ENCODE measurements at regions not wholly inside any gene's neighbourhood (a gene's known extent, or its start where the extent isn't known, plus 50 kb on each side); places are given as distances from the start of the nearest gene placed in this dataset.
"Not testable (repeated sequence)": the region's sequence is repeated elsewhere in the genome, so short reads cannot be mapped to it uniquely, and the experiment has no call there.

GRCh38 chr1:245001252-245001651, 136.9 kb upstream of the HNRNPU start:
- Histone ChIP-seq H3K36me3 (no peaks in the 10 kb centered on the region), H3K4me1 (no peaks in the 10 kb centered on the region), H3K9me3 (no peaks in the 10 kb centered on the region), H3K27me3 (no peaks in the 10 kb centered on the region), H3K27ac (no peak overlapping the region), H3K4me3 (no peak overlapping the region)
- DNase-seq (no peak), ATAC-seq (no peak)
- TF ChIP-seq POLR2A (IDR thresholded peaks at IDR 0.05) (no peak), CTCF (IDR thresholded peaks at IDR 0.05 in 4 of 5, conservative IDR thresholded peaks at IDR 0.05 in 1 of 5) (no peak)
- in situ Hi-C loops (cut with MboI; ENCODE audit: low sequenced_read_pairs in 4 of 4) (loop anchor here in 1 of 4 donors (25.0 kb wide), 1 partner anchor 539 kb away; the partner anchor contains the start of genes ADSS2 and CATSPERE), intact Hi-C loops (cut with DNase I; ENCODE audit: low total_unique reads) (no loop called here)

GRCh38 chr1:245000872-245001188, 136.5 kb upstream of the HNRNPU start:
- in situ Hi-C loops (cut with MboI; ENCODE audit: low sequenced_read_pairs in 4 of 4): loop anchor here in 1 of 4 donors (25.0 kb wide), 1 partner anchor 539 kb away; the partner anchor contains the start of genes ADSS2 and CATSPERE
- no peak for TF ChIP-seq CTCF (IDR thresholded peaks at IDR 0.05 in 4 of 5, conservative IDR thresholded peaks at IDR 0.05 in 1 of 5)
- TF ChIP-seq POLR2A (IDR thresholded peaks at IDR 0.05): no peak
- intact Hi-C loops (cut with DNase I; ENCODE audit: low total_unique reads): no loop called here
- Histone ChIP-seq H3K36me3 (no peaks in the 10 kb centered on the region), H3K4me3 (no peak overlapping the region), H3K27me3 (no peaks in the 10 kb centered on the region), H3K27ac (no peak overlapping the region), H3K9me3 (no peaks in the 10 kb centered on the region), H3K4me1 (no peaks in the 10 kb centered on the region)
- ATAC-seq (no peak), DNase-seq (no peak)

GRCh38 chr1:244999644-245000043, 135.3 kb upstream of the HNRNPU start:
- ATAC-seq; H3K27me3 ChIP-seq; H3K4me1 ChIP-seq; H3K9me3 ChIP-seq; intact Hi-C loops (cut with DNase I; ENCODE audit: low total_unique reads); H3K27ac ChIP-seq; H3K36me3 ChIP-seq; H3K4me3 ChIP-seq; DNase-seq: not testable (repeated sequence)
- in situ Hi-C loops (cut with MboI; ENCODE audit: low sequenced_read_pairs in 4 of 4): loop anchor here in 1 of 4 donors (25.0 kb wide), 1 partner anchor 537 kb away; the partner anchor contains the start of genes ADSS2 and CATSPERE

GRCh38 chr1:244998717-244999346, 134.5 kb upstream of the HNRNPU start:
- Histone ChIP-seq H3K27ac (no peak overlapping the region), H3K4me3 (no peak overlapping the region), H3K4me1 (no peaks in the 10 kb centered on the region), H3K36me3 (no peaks in the 10 kb centered on the region), H3K9me3 (no peaks in the 10 kb centered on the region), H3K27me3 (no peaks in the 10 kb centered on the region)
- in situ Hi-C loops (cut with MboI; ENCODE audit: low sequenced_read_pairs in 4 of 4) (no loop called here), intact Hi-C loops (cut with DNase I; ENCODE audit: low total_unique reads) (no loop called here)
- DNase-seq: no peak
- ATAC-seq: no peak
- TF ChIP-seq CTCF (IDR thresholded peaks at IDR 0.05 in 4 of 5, conservative IDR thresholded peaks at IDR 0.05 in 1 of 5): no peak
- no peak for TF ChIP-seq POLR2A (IDR thresholded peaks at IDR 0.05)

GRCh38 chr1:244995602-244996400, 131.5 kb upstream of the HNRNPU start:
- no peaks in the 10 kb centered on the region for H3K27me3 ChIP-seq
- intact Hi-C loops (cut with DNase I; ENCODE audit: low total_unique reads): no loop called here
- in situ Hi-C loops (cut with MboI; ENCODE audit: low sequenced_read_pairs in 4 of 4): no loop called here
- no peaks in the 10 kb centered on the region for H3K36me3 ChIP-seq
- no peaks in the 10 kb centered on the region for H3K4me1 ChIP-seq
- DNase-seq (no peak), ATAC-seq (no peak)
- no peaks in the 10 kb centered on the region for H3K9me3 ChIP-seq
- H3K4me3 ChIP-seq: no peak overlapping the region
- H3K27ac ChIP-seq: no peak overlapping the region
- TF ChIP-seq POLR2A (IDR thresholded peaks at IDR 0.05) (no peak), CTCF (IDR thresholded peaks at IDR 0.05 in 4 of 5, conservative IDR thresholded peaks at IDR 0.05 in 1 of 5) (no peak)
